HG03378 (cell line): ENCODE measurements at regions not wholly inside any gene's neighbourhood (a gene's known extent, or its start where the extent isn't known, plus 50 kb on each side); places are given as distances from the start of the nearest gene placed in this dataset.
A peak's percentile ranks its signal among the peaks of the same experiment; 100 is the strongest.
"Not testable (repeated sequence)": the region's sequence is repeated elsewhere in the genome, so short reads cannot be mapped to it uniquely, and the experiment has no call there.

Experiments
- ATAC-seq: cut with Tn5 transposase; IDR thresholded peaks from one replicate; pipeline ENCODE4 v1.9.1; 2021; ENCODE audit warnings: mild to moderate bottlenecking, moderate library complexity; ENCODE audit not compliant: unreplicated experiment

DNA sequence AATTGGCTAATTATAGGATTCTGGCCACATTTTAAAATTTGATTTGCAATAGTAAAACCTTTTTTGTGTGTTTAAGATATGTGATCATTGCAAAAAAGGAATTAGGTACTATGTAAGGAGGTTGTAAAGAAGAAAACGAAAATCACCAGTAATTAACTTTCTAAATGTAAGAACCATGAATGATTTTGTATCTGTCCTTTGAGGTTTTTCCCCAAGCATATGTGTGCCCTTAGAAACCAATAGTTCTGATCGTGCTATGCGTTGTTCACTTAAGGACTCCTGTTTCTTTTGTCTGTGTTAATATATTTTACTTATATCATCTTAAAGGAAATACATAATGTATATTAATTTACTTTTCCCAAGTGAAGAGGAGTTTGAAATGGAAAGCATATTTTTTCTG is 410.2 kb downstream of the PSAT1 start:
- peak; percentile 46 for ATAC-seq

DNA sequence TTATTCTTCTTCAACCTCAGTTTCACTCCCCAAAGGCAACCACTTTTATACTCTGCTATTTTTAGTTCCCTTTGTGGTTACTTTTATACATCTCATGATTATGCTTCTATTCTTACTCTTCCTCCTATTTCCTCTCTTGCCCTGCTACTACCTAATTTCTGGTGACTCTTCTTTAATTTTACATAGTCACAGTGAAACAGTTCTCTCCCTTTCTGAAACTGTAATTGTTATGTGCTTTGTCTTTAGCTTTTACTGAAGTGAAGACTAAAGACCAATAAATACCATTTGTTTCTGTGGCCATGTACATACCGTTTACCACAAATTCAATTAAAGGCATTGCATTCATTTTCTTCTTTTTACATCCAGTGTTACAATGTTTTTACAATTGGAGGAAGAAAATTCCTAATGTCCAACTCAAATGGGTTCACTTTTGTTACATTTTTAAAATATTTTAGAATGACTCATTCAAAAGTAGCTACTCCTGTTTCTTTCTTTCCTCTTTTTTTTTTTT is 410.6 kb downstream of the PSAT1 start:
- ATAC-seq, result peak; percentile 98

DNA sequence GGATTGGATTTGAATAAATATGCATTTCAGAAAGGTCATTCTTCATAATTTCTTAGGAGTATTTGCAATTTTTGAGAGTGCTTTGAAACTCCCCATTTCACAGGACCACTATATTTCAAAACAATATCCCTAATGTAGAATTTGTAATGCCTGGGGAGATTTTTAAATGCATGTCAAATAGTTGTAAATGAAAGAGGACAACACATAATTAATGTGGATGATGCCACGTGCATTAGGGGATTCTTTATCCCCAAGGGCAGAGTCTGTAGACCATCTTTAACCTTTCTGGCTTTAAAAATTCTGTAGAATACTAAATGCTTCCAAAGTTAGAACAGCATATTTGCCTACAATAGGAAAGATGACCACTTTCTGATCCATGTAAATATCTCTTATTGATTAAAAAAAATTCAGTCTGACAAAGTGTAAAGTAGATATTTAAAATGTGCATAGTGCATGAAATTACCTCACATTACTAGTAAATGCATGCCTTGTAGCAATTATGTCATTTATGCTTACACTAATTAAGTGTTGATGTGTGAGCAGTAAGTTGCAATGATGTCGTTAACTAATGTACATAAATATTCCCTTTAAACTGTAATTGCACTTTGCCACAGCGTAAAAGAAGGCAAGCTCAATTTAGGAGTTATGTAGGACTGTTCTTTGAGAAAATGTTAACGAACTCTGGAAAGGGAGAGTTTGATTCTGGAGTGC is 416.1 kb downstream of the PSAT1 start:
- ATAC-seq, result no peak

DNA sequence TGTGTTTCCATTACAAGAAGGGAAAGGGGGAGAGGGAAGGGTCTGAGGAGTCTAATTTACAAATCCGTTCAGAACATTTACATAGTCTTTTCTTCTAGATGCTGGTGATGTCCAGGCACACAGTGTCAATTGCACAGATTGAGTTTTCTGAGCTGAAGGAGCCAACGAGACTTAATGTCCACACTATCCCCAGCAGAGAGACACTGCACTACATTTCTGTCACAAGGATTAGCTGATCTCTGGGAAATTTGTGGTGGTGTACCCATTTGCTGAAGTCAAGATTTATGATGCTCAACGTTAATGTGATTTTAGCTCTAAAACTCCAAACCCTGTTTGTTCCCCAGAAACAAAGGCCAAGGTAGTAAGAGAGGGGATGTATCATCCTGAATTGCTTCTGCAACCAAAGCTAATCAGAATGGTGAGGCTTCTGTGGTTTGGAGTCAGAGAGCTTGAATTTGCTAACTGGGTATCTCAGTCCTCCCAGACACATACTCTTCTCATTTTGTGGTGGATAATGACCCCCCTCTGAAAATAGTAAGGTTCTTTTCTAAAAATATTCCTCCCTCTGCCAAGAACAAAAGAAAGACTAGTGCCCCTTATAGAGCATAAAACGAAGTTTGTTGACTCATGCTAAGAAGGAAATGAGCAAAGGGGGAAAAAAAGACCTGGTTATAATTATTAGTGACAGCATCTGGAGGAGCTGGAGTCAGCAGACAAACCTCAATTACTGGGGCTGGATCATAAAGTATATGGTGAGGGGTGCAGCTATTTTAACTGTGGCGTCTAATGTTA is 416.9 kb downstream of the PSAT1 start:
- ATAC-seq, result no peak

DNA sequence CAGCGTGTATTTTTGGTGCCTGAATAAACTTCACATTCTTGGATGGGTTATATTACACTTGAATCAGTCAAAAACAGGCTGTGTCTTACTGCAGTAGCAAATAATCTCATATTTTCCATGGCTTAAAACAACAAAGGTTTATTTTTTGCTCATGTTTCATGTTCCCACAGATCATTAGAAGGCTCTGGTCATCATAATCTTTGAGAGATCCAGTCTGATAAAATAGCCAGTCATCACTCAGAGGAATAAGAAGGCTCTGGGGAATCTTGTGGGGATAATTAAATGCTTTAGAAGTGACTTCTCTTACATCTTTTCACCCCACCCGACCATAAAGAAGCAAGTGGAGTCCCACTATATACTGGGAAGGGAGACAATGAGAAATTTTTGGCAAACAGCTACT is 417.7 kb downstream of the PSAT1 start:
- ATAC-seq, result no peak

DNA sequence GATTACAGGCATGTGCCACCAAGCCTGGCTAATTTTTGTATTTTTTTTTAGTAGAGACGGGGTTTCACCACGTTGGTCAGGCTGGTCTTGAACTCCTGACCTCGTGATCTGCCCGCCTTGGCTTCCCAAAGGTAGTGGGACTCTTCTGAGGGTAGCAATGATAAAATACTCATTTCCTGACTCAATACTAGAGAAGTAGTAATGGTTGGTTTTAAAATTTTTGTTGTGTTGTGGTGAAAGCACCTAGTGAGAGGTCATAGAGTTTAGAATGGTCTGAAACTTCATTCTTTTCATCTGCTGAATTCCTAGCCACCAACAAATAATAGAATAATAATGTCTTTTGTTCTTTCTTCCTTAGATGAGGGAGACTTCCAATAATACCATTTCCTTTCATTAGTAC is 422.1 kb downstream of the PSAT1 start:
- not testable (repeated sequence) for ATAC-seq

DNA sequence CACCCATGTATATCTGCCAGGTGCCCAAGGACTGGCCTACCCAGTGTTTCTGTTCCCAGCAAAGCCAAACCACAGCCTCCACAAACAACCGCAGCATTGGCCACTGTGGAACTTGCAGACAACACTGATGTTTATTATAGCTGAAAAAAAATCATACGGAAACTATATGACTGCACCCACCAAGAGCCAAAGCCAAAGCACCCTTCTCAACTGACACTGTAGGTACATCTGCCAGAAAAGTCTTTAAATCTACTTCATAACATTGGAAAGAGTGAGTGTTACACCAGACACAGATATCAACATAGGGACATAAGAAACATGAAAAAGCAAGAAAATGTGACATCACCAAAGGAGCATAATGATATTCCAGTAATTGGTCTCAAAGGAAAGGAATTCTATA is 428.0 kb downstream of the PSAT1 start:
- ATAC-seq, result no peak

DNA sequence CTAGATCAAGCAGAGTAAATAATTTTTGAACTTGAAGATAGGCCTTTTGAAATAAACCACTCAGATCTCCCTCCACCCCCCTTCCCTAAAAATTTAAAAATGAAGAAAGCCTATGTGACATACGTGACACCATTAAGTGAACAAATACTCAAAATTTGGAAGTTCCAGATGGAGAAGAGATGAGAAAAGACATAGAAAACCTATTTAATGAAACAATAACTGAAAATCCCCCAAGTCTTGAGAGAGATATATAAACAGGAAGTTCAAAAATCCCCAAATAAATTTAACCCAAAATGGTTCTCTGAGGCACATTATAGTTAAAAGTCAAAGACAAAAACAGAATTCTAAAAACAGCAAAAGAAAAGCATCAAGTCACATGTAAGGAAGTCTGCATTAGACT is 428.6 kb downstream of the PSAT1 start:
- ATAC-seq, result peak; percentile 64

DNA sequence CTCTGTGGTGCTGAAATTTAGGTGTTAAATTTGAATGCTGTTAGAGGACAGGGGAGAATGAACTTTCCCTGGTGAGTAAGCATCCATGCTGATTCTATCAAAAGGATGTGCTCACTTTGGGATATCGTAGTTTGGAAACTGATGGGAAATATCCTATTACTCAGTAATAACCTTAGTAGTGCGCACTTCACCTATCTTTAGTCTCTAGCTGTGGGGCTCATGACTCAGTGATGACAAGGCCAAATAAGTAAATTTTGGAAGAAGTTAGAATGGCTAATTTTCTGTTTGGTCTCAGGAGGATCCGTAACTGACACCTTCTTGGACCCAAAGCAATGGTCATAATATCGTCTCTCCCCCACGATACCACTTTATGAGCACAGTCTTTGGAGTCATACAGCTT is 448.4 kb downstream of the PSAT1 start:
- ATAC-seq, result no peak

DNA sequence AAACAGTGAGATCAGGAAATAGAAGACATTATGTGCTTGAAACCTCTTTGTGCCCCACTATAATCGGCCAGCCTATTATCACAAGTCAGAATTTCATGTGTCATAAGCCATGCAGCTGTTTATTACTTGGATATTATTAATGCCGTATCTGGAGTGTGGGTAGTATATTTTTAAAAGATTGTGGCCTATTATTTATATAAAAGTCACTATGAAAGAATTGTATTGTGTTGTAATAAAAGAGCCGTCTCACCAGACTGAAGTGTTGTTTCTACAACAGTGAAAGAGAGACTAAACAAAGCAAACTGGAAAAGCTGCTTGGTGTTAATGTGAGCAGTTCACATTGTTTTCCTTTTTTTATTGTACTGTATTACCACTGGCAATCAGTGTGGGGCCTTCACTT is 449.1 kb downstream of the PSAT1 start:
- ATAC-seq, result no peak

DNA sequence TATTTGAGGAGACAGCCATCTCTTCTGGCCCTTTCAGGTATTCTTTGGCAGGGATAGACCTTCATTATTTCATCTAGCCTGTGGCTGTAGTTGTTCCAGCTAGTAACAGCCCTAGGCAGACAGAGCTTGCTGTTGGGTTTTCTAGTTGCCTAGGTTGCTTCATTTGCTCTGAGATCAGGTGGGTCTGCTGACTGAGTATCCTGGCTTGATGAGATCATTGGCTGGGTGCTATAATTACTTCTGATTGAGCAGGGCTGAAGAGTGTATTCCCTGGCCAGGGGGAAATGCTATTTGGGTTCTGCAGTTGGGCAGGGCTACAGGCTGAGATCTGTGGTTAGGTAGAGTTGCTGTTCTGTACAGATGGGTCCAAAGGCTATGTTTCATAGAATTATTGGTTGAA is 456.1 kb downstream of the PSAT1 start:
- no peak for ATAC-seq

DNA sequence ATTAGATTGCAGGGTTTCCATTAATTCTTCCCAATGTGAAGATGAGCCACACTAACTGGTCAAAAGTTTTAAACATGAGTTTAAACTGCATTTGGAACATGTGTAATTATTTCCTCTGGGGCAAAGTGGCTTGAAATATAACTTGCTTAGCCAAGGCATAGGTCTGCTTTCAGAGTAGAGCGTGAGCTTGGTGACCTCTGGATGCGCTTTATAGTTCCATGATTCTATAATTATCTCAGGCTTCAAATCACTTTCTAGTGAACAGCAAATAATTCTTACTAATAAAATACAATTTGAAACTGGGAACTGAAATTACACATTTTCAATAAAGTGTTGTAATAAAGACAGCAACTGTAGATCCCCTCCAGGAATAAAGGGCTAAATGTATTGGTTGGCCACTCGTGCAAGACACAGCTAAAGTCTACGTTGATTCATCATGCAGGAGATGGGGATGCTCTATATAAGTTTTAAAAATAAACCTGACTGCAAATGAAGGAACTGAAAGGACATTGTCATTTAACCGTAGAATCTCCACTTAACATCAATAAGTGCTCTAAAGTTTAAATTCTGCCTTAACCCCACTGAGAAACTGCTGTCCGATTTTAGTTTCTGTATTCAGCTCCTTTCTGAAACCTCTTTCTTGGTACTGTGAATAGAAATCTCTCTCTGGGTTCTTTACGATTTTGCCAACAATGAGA is 460.0 kb downstream of the PSAT1 start:
- ATAC-seq, result peak; percentile 70

DNA sequence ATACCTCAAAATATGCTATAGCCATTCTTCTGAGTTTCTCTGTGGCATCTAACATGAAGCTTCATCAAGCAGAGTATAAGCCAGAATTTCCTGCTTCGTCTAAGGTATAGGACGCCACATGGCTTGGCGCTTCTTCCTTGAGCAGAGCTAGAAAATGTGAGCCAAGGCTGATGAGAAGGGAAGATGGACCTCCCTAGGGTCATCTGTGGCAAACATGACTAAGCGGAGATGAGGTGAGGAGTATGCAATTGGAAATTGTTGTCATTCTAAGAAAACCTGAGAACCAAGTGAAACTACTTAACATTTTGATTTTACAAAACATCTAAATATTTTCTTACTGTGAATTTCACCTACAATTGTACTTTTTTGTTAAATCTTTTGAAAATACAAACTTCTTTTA is 466.5 kb downstream of the PSAT1 start:
- no peak for ATAC-seq

DNA sequence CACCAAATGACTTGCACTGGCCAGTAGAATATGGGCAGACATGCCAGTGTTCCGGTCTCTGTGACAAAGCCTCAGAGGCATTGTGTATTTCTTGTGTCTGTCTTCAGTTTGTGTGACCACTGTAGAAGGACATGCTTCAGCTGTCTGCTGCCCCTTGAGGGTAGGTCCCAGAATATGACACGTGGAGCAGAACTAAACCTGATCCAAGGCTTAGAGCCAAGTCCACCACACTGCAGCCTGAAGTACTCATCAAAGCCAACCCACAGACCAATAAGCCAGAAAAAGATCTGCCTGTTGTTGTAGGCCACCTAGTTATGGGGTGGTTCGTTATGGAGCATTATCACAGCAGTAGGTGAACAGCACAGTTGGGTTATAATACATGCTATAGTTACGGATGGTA is 468.9 kb downstream of the PSAT1 start:
- no peak for ATAC-seq

DNA sequence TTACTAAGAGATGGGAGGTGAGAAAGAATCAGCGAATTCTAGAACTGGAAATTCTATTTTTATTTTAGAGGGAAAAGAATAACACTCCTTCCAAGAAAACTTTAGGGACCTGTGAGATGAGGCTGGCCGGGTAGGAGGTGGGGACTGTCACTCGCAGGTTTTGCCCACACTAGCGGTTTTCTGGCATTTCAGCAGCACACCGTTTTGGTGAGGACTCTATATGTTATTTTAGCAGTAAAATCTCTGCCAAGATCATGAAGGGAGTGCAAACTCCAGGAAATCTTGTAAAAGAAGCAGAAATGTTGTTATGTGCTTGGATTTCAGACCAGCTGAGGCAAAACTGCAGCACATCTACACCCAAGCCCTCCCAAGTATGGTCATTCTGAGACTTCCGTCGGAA is 470.6 kb downstream of the PSAT1 start:
- ATAC-seq, result no peak

DNA sequence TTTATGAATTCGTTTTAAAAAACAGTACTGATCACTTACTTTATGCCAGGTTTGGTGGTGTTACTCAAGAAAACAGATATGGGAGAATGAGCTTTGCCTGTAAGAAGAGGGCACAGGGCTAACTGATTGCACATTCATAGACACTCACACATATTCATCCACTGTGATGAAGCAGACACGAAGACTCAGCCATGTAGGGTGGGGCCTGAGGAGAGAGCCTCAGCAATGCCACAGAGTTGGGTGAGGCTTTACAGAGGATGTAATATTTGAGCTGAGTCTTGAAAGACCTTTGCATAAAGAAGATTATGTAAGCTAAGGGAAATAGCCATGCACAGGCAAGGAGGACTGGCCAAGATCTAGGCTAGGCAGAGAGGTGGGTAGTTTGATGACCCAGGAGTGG is 472.8 kb downstream of the PSAT1 start:
- no peak for ATAC-seq

DNA sequence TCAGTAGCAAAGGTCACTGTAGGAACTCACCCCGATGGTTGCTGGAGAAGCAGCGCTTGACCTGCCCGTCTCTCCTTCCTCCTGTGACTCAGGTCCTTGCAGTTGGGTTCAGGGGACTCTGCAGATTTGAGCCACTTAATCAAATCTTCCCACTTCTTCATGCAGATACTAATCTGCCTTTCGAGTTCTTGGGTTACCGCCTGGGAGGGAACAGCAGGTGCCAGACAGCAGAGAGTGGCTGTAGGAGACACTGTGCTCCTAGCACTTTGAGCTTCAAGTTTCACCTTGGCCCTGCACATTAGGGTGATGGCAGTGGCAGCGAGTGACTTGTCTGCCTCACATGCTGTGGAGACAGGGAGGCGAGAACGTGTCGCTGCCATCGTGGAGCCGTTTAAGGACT is 478.3 kb downstream of the PSAT1 start:
- ATAC-seq, result no peak

DNA sequence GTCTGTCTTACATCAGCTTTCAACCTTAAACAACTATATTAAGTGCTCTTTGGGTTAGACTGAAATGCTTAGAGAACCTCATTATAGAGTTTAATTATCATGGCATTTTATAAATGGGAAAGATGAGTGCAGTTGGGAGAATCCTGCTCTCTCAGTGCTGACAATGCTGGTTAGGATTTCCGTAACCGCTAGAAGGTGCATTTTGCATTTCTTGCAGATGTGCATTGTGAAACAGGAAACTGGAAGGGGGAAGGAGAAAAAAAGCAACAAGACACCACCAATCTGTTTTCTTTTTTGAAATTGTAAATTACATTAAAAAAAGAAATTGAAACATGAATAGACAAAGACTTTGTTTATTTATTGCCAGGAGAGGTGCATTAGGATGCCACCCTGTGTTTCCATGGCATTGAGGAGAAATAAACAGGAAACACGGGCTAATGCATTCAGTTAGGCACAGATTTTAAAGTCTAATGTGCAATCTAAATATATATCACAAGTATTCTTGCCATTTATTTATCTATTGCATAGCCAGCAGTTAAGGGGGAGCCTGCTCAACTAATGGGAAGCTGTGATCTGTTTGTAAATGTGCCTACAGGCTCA is 478.9 kb downstream of the PSAT1 start:
- no peak for ATAC-seq

DNA sequence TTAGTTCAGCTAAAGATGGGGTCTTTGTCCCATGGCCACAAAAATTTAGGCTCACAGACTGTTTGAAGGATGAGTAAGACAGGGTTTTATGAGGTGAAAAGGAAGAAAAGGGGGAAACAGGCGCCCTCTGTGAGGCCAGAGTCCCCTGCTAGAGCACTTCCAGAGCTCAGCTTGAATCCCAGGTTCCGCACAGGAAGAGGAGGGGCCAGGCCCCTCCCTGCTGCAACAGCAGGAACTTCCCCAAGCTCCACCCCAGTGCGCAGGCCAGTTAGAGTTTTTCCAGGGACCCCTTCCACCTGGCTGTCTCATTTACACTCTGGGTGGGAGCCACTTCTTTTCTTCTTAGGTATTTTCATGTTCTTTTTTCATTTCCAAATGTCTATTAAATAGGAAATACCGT is 480.8 kb downstream of the PSAT1 start:
- ATAC-seq, result no peak

DNA sequence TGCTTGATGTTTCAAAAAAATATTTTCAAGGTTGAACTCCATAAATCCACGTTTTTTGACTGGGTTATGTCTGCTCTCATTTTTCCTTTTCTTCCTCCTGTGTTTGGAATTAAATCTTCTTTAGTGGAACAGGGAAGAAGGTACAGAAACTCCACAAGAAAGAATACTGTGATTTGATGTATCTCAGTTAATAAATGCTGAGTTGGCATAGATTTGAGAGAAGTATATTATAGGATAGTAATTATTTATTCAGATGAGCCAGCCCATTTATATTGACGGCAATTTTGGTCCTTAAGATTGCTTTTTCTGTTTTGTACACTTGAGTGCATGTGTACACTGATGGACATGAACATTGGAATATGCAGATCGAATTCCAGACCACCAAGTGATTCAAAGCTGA is 481.4 kb downstream of the PSAT1 start:
- no peak for ATAC-seq

DNA sequence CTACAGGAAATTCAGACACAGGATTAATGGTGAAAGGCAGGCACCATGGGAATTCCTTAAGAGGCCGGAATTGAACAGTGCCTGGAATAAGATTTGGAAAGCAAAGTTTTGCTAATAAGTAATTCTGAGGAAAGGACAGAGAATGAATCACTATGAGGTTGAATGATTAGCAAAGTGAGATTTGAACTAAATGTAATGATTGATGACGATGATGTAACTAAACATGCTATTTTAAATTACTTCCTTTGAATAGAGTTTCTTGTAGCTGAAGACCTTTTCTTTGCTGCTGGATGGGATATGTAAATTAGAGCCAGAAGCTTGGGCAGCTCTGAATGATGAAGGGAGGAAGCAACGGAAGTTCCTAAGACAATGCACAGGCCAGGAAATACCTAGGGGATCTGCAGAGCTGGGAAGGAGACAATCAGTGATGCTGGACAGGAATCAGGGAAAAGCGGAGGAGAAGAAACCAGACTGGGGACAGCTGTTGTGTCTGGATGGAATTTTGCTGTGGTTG is 482.0 kb downstream of the PSAT1 start:
- ATAC-seq, result no peak
